IPS-18c (cell line): ENCODE measurements at regions not wholly inside any gene's neighbourhood (a gene's known extent, or its start where the extent isn't known, plus 50 kb on each side); places are given as distances from the start of the nearest gene placed in this dataset.

ENCODE experiments used
- H3K4me3 ChIP-seq: 2 replicates; pipeline ENCODE4 v1.7.0; 2013; ENCODE audit warnings: low read depth, mild to moderate bottlenecking, low read length, moderate library complexity; ENCODE audit not compliant: insufficient read depth
- H3K9me3 ChIP-seq: one replicate; pipeline ENCODE4 v1.6.1; 2013; ENCODE audit warnings: mild to moderate bottlenecking, low read length, moderate library complexity; ENCODE audit not compliant: control insufficient read depth, insufficient read depth

GRCh38 chr3:116958291-116958690 lies 248.7 kb downstream of the TUSC7 start:
- no peak overlapping the region for H3K4me3 ChIP-seq
- no peaks in the 10 kb centered on the region for H3K9me3 ChIP-seq

GRCh38 chr3:116961106-116961505 lies 251.5 kb downstream of the TUSC7 start:
- H3K4me3 ChIP-seq, result no peak overlapping the region
- no peaks in the 10 kb centered on the region for H3K9me3 ChIP-seq

GRCh38 chr3:116963802-116964201 lies 254.2 kb downstream of the TUSC7 start:
- no peaks in the 10 kb centered on the region for H3K9me3 ChIP-seq
- no peak overlapping the region for H3K4me3 ChIP-seq

DNA sequence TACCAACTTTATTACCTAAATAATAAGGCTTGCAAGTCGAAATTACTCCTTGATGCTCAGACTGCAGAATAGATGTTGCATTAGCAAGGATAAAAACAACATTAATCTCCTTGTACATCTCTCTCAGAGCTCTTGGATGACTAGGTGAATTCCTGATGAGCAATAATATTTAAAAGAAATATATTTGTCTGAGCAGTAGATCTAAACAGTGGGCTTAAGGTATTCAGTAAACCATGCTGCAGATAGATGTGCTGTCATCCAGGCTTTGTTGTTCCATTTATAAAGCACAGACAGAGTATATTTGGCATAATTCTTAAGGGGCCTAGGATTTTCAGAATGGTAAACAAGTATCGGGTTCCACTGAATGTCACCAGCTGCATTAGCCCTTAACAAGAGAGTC lies 257.1 kb downstream of the TUSC7 start:
- Histone ChIP-seq H3K9me3 (no peaks in the 10 kb centered on the region), H3K4me3 (no peak overlapping the region)

DNA sequence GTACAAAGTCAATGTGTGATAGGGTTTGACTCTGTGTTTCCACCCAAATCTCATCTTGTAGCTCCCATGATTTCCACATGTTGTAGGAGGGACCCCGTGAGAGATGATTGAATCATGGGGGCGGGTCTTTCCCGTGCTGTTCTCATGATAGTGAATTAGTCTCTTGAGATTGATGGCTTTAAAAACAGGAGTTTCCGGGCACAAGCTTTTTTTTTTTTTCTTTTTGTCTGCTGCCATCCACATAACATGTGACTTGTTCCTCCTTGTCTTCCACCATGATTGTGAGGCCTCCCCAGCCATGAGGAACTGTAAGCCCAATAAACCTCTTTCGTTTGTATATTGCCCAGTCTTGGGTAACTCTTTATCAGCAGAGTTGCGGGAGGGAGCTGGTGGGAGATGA lies 259.6 kb downstream of the TUSC7 start:
- Histone ChIP-seq H3K9me3 (no peaks in the 10 kb centered on the region), H3K4me3 (no peak overlapping the region)

DNA sequence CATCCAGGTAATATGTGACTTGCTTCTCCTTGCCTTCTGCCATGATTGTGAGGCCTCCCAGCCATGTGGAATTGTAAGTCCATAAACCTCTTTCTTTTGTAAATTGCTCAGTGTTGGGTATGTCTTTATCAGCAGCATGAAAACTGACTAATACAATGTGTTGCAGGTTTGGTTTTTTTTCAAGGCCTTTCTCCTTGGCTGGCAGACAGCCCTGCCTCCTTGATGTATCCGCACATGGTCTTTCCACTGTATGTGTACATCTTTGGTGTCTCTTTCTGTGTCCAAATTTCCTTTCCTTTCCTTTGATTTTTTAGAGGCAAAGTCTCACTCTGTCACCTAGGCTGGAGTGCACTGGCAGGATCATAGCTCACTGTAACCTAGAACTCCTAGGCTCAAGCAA lies 260.1 kb downstream of the TUSC7 start:
- no peaks in the 10 kb centered on the region for H3K9me3 ChIP-seq
- H3K4me3 ChIP-seq, result no peak overlapping the region

DNA sequence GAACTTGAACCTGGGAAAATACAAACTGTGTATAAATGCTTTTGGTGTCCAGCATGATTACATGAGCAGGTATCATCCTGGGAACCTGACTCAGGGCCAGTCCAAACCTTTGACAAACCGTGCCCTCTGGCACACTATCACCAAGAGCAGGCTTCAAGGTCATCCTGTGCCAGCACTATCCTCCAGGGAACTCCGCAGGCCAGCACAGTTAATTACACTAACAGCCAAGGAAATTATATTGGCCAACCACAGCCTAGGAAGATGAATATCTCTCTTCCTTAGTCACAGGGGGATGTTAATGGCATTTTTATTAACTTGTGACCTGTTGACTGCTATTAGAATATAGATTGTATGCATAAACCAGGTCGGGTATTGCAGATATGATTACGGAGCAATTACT lies 262.0 kb downstream of the TUSC7 start:
- no peaks in the 10 kb centered on the region for H3K9me3 ChIP-seq
- no peak overlapping the region for H3K4me3 ChIP-seq

GRCh38 chr3:116974702-116975101 lies 265.1 kb downstream of the TUSC7 start:
- Histone ChIP-seq H3K4me3 (no peak overlapping the region), H3K9me3 (no peaks in the 10 kb centered on the region)

DNA sequence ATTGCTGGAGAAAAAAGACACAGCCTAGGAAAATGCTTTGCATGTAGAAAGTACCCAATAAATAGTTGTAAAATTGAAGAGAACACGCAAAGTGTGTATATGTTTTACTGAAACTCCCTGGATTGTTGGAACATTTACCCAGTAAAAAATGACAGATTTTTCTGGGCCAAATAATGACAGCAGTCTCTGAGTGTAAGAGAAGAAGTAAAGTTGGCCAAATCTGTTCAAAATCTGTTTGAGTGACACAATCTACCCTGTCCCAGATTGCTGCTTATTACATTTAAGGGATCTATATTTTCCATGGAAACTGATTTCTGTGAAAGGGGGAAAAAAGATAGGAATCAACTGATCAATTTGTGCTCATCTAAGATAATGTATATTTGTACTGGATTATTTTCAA lies 267.9 kb downstream of the TUSC7 start:
- H3K9me3 ChIP-seq, result no peaks in the 10 kb centered on the region
- H3K4me3 ChIP-seq, result no peak overlapping the region

DNA sequence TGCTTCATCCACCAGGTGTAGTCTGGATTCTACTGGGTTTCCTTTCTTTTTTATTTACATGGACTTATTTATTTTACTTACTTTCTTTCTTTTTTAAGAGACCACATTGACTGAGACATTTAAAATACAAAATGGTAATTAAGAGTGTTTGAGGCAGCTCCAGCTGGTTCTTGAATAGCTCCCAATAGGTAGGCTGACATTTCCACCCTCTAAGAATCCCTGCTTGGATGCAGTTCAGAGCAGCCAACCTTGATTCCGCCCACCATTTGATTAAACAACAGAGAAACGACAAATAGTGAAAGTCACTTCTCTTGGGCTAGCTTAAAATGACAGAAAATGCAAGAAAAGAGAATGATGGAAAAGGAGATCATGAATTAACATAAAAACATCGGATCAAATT lies 270.5 kb downstream of the TUSC7 start:
- no peak overlapping the region for H3K4me3 ChIP-seq
- H3K9me3 ChIP-seq, result no peaks in the 10 kb centered on the region

- no peaks in the 10 kb centered on the region for H3K9me3 ChIP-seq
- H3K4me3 ChIP-seq, result no peak overlapping the region
Measured at GRCh38 chr3:116981089-116981488, 271.5 kb downstream of the TUSC7 start.

DNA sequence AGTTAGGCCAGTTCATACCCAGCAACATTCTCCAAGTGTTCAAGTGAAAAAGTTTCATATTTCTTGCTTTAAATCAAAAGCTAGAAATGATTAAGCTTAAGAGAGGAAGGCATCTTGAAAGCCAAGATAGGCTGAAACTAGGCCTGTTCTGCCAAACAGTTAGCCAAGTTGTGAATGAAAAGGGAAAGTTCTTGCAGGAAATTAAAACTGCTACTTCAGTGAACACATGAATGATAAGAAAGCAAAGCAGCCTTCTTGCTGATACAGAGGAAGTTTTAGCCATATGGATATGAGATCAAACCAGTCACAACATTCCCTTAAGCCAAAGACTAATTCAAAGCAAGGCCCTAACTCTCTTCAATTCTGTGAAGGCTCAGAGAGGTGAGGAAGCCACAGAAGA lies 274.7 kb downstream of the TUSC7 start:
- Histone ChIP-seq H3K9me3 (no peaks in the 10 kb centered on the region), H3K4me3 (no peak overlapping the region)

GRCh38 chr3:116994351-116994879 lies 284.8 kb downstream of the TUSC7 start:
- no peak overlapping the region for H3K4me3 ChIP-seq
- H3K9me3 ChIP-seq, result no peaks in the 10 kb centered on the region

DNA sequence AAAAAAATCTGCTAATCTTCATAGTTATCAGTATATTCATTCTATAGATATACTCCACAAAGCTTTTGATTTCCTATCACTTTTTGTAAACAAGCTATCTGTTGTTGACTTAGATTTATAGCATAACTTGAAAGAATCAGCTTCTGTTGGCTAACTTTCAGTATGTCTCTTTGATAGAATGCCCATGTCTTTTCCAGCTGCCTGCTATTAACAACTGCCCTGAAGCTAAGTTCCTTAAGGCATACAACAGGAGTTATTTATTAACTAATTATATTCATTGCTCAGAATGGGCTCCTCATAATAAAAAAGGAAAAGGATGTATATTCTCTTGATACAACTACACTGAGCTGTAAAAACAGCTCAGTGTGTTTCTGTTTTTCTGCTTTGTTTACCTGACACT lies 293.9 kb downstream of the TUSC7 start:
- H3K9me3 ChIP-seq, result no peaks in the 10 kb centered on the region
- no peak overlapping the region for H3K4me3 ChIP-seq

GRCh38 chr3:117005274-117005673 lies 295.7 kb downstream of the TUSC7 start:
- Histone ChIP-seq H3K4me3 (no peak overlapping the region), H3K9me3 (no peaks in the 10 kb centered on the region)

- H3K9me3 ChIP-seq, result no peaks in the 10 kb centered on the region
Measured at GRCh38 chr3:117005911-117006522, 296.4 kb downstream of the TUSC7 start.

DNA sequence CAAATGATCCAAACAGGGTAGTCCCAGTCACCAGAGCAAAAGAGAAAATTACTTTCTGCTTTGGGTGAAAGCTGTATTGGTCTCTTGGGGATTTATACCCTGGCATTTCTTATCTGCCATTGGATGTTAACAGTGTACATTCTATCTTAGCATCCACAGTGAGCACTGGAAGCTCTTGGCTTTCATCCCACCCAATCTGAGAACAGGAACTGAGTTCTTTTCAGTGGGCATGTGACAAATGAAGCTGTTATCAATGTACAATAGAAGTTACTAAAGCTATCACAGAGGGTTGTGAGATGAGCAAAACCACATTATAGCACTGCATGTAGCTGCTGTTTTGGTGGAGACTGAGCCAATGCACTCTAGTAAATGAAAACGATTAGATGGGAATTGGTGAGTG lies 300.7 kb downstream of the TUSC7 start:
- no peaks in the 10 kb centered on the region for H3K9me3 ChIP-seq

More at GRCh38 chr3:117005911-117006522, 296.4 kb downstream of the TUSC7 start:
- H3K4me3 ChIP-seq, result no peak overlapping the region

DNA sequence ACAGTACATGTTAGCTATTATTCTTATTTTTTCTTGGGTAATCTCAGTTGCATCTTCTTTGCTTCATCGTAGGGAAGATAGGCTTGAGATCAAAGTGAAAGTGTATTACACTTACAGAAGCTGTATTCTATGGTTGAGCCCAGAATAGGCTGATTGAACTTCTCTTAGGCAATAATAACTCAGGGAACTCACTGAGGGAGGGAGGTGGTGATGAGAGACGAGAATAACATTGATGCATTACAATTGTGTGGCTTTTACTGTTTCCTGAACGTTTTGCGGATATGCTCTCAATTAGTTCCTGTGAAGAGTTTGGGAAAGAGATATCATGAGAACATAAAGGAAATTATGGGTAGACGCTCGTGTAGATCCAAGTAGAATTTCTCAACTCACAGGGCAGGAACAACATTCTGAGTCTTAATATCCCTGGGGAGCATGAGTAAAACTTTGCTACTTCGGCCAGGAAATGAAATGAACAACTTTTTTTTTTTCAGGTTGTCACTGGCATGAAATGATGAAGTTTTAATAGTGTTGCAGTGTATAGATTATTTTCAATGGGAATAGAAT lies 302.2 kb downstream of the TUSC7 start:
- H3K9me3 ChIP-seq, result no peaks in the 10 kb centered on the region

More for the DNA sequence above, 300.7 kb downstream of the TUSC7 start:
- no peak overlapping the region for H3K4me3 ChIP-seq

GRCh38 chr3:117016378-117016777 lies 306.8 kb downstream of the TUSC7 start:
- no peak overlapping the region for H3K4me3 ChIP-seq
- no peaks in the 10 kb centered on the region for H3K9me3 ChIP-seq

More for the DNA sequence above, 302.2 kb downstream of the TUSC7 start:
- no peak overlapping the region for H3K4me3 ChIP-seq
